Stimulated activated effector memory CD8-positive, alpha-beta T cell treated with anti-CD3 and anti-CD28 coated beads, Interleukin-12 subunit alpha, Interleukin-12 subunit beta, amount 100 ng/mL, for 72 hours (primary cell): ENCODE measurements at regions not wholly inside any gene's neighbourhood (a gene's known extent, or its start where the extent isn't known, plus 50 kb on each side); places are given as distances from the start of the nearest gene placed in this dataset.

Experiments used
- ATAC-seq: fragments of 150-1000 bp; cut with Tn5 transposase; 2 replicates; pipeline ENCODE4 v1.10.0; 2021
- DNase-seq, 2 donors: peaks; one replicate each; pipeline ENCODE4 v3.0.0; 2021 to 2022; ENCODE audit warnings: low spot score in 2 of 2
- H3K27ac Mint-ChIP-seq: one replicate; pipeline ENCODE4 v1.8.0; 2022; ENCODE audit warnings: mild to moderate bottlenecking, mixed read lengths
- H3K36me3 Mint-ChIP-seq: one replicate; pipeline ENCODE4 v1.8.0; 2022; ENCODE audit warnings: mild to moderate bottlenecking, mixed read lengths
- H3K4me1 Mint-ChIP-seq: one replicate; pipeline ENCODE4 v1.8.0; 2022; ENCODE audit warnings: mixed read lengths
- H3K4me3 Mint-ChIP-seq: one replicate; pipeline ENCODE4 v1.8.0; 2022; ENCODE audit warnings: mild to moderate bottlenecking, mixed read lengths
- H3K9me3 Mint-ChIP-seq: one replicate; pipeline ENCODE4 v1.8.0; 2022; ENCODE audit warnings: mixed read lengths

GRCh38 chr10:70960783-70961570 lies 72.6 kb upstream of the PCBD1 start:
- no peaks in the 10 kb centered on the region for H3K9me3 Mint-ChIP-seq
- no peak overlapping the region for H3K4me3 Mint-ChIP-seq
- no peaks in the 10 kb centered on the region for H3K36me3 Mint-ChIP-seq
- ATAC-seq (no peak), DNase-seq (no peak)
- no peak overlapping the region for H3K27ac Mint-ChIP-seq
- no peaks in the 10 kb centered on the region for H3K4me1 Mint-ChIP-seq

GRCh38 chr10:70962686-70963085 lies 74.3 kb upstream of the PCBD1 start:
- Mint-ChIP-seq H3K4me1 (no peaks in the 10 kb centered on the region), H3K4me3 (no peak overlapping the region), H3K36me3 (no peaks in the 10 kb centered on the region), H3K9me3 (no peaks in the 10 kb centered on the region), H3K27ac (no peak overlapping the region)
- DNase-seq (no peak), ATAC-seq (no peak)

- Mint-ChIP-seq H3K36me3 (no peaks in the 10 kb centered on the region), H3K4me1 (no peaks in the 10 kb centered on the region), H3K27ac (no peak overlapping the region), H3K4me3 (no peak overlapping the region), H3K9me3 (no peaks in the 10 kb centered on the region)
- DNase-seq (no peak), ATAC-seq (no peak)
Observed at GRCh38 chr10:70963271-70963670, 74.9 kb upstream of the PCBD1 start.

GRCh38 chr10:70964245-70964644 lies 75.9 kb upstream of the PCBD1 start:
- no peaks in the 10 kb centered on the region for H3K4me1 Mint-ChIP-seq
- no peak for DNase-seq
- no peak overlapping the region for H3K27ac Mint-ChIP-seq
- H3K36me3 Mint-ChIP-seq: no peaks in the 10 kb centered on the region
- no peaks in the 10 kb centered on the region for H3K9me3 Mint-ChIP-seq
- H3K4me3 Mint-ChIP-seq: no peak overlapping the region
- no peak for ATAC-seq

- DNase-seq (no peak), ATAC-seq (no peak)
- no peaks in the 10 kb centered on the region for H3K36me3 Mint-ChIP-seq
- no peaks in the 10 kb centered on the region for H3K4me1 Mint-ChIP-seq
- H3K9me3 Mint-ChIP-seq: no peaks in the 10 kb centered on the region
- H3K4me3 Mint-ChIP-seq: no peak overlapping the region
- no peak overlapping the region for H3K27ac Mint-ChIP-seq
Observed at GRCh38 chr10:70964881-70965280, 76.5 kb upstream of the PCBD1 start.

GRCh38 chr10:70965566-70965965 lies 77.2 kb upstream of the PCBD1 start:
- no peak overlapping the region for H3K27ac Mint-ChIP-seq
- no peaks in the 10 kb centered on the region for H3K4me1 Mint-ChIP-seq
- H3K4me3 Mint-ChIP-seq: no peak overlapping the region
- H3K9me3 Mint-ChIP-seq: no peaks in the 10 kb centered on the region
- ATAC-seq: no peak
- H3K36me3 Mint-ChIP-seq: no peaks in the 10 kb centered on the region
- no peak for DNase-seq

- Mint-ChIP-seq H3K36me3 (no peaks in the 10 kb centered on the region), H3K9me3 (no peaks in the 10 kb centered on the region), H3K4me3 (no peak overlapping the region), H3K27ac (no peak overlapping the region), H3K4me1 (no peaks in the 10 kb centered on the region)
- ATAC-seq (no peak), DNase-seq (no peak)
Observed at GRCh38 chr10:70966646-70967553, 78.5 kb upstream of the PCBD1 start.

- Mint-ChIP-seq H3K4me1 (no peaks in the 10 kb centered on the region), H3K4me3 (no peak overlapping the region), H3K9me3 (no peaks in the 10 kb centered on the region), H3K27ac (no peak overlapping the region), H3K36me3 (no peaks in the 10 kb centered on the region)
- ATAC-seq (peak; percentile 52), DNase-seq (no peak)
Observed at GRCh38 chr10:70967591-70968587, 79.5 kb upstream of the PCBD1 start.

- no peaks in the 10 kb centered on the region for H3K4me1 Mint-ChIP-seq
- H3K9me3 Mint-ChIP-seq: no peaks in the 10 kb centered on the region
- no peaks in the 10 kb centered on the region for H3K36me3 Mint-ChIP-seq
- H3K4me3 Mint-ChIP-seq: no peak overlapping the region
- H3K27ac Mint-ChIP-seq: no peak overlapping the region
- ATAC-seq (no peak), DNase-seq (no peak)
Observed at GRCh38 chr10:70969188-70969587, 80.8 kb upstream of the PCBD1 start.

GRCh38 chr10:70970830-70971229 lies 82.5 kb upstream of the PCBD1 start:
- no peak overlapping the region for H3K4me3 Mint-ChIP-seq
- ATAC-seq: no peak
- no peaks in the 10 kb centered on the region for H3K36me3 Mint-ChIP-seq
- H3K4me1 Mint-ChIP-seq: no peaks in the 10 kb centered on the region
- no peak overlapping the region for H3K27ac Mint-ChIP-seq
- H3K9me3 Mint-ChIP-seq: no peaks in the 10 kb centered on the region
- no peak for DNase-seq

GRCh38 chr10:70973275-70973674 lies 84.9 kb upstream of the PCBD1 start:
- ATAC-seq (no peak), DNase-seq (no peak)
- Mint-ChIP-seq H3K9me3 (no peaks in the 10 kb centered on the region), H3K27ac (no peak overlapping the region), H3K4me3 (no peak overlapping the region), H3K4me1 (no peaks in the 10 kb centered on the region), H3K36me3 (no peaks in the 10 kb centered on the region)

GRCh38 chr10:70974351-70974901 lies 86.1 kb upstream of the PCBD1 start:
- Mint-ChIP-seq H3K4me3 (no peak overlapping the region), H3K4me1 (no peaks in the 10 kb centered on the region), H3K36me3 (no peaks in the 10 kb centered on the region), H3K9me3 (no peaks in the 10 kb centered on the region), H3K27ac (no peak overlapping the region)
- DNase-seq (no peak), ATAC-seq (peak; percentile 77)

- no peaks in the 10 kb centered on the region for H3K4me1 Mint-ChIP-seq
- H3K4me3 Mint-ChIP-seq: no peak overlapping the region
- ATAC-seq: no peak
- no peaks in the 10 kb centered on the region for H3K9me3 Mint-ChIP-seq
- DNase-seq: no peak
- no peaks in the 10 kb centered on the region for H3K36me3 Mint-ChIP-seq
- H3K27ac Mint-ChIP-seq: no peak overlapping the region
Observed at GRCh38 chr10:70974920-70975319, 86.6 kb upstream of the PCBD1 start.

GRCh38 chr10:70976063-70976695 lies 87.8 kb upstream of the PCBD1 start:
- Mint-ChIP-seq H3K36me3 (no peaks in the 10 kb centered on the region), H3K9me3 (no peaks in the 10 kb centered on the region), H3K4me3 (no peak overlapping the region), H3K4me1 (no peaks in the 10 kb centered on the region), H3K27ac (peak overlapping the region; percentile 2)
- no peak for ATAC-seq
- no peak for DNase-seq
